ENCODE measurements at regions not wholly inside any gene's neighbourhood (a gene's known extent, or its start where the extent isn't known, plus 50 kb on each side); places are given as distances from the start of the nearest gene placed in this dataset.

GRCh38 chr7:4612237-4612636, 69.9 kb upstream of the FOXK1 start:
- TF ChIP-seq, protein P1, sequence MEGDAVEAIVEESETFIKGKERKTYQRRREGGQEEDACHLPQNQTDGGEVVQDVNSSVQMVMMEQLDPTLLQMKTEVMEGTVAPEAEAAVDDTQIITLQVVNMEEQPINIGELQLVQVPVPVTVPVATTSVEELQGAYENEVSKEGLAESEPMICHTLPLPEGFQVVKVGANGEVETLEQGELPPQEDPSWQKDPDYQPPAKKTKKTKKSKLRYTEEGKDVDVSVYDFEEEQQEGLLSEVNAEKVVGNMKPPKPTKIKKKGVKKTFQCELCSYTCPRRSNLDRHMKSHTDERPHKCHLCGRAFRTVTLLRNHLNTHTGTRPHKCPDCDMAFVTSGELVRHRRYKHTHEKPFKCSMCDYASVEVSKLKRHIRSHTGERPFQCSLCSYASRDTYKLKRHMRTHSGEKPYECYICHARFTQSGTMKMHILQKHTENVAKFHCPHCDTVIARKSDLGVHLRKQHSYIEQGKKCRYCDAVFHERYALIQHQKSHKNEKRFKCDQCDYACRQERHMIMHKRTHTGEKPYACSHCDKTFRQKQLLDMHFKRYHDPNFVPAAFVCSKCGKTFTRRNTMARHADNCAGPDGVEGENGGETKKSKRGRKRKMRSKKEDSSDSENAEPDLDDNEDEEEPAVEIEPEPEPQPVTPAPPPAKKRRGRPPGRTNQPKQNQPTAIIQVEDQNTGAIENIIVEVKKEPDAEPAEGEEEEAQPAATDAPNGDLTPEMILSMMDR (IDR thresholded peaks at IDR 0.05): no peak
- TF ChIP-seq POLR2AphosphoS5 (IDR thresholded peaks at IDR 0.05) (no peak), POLR2A (IDR thresholded peaks at IDR 0.05) (no peak)
